GM12878 (cell line): ENCODE measurements at regions not wholly inside any gene's neighbourhood (a gene's known extent, or its start where the extent isn't known, plus 50 kb on each side); places are given as distances from the start of the nearest gene placed in this dataset.

ENCODE experiments used
- BACH1 ChIP-seq: fragments of 450-650 bp; IDR thresholded peaks from 2 replicates; pipeline ENCODE4 v1.6.1; 2017; ENCODE audit warnings: mild to moderate bottlenecking, borderline replicate concordance
- BRCA1 ChIP-seq: IDR thresholded peaks from 2 replicates; pipeline ENCODE4 v1.6.1; 2011; ENCODE audit warnings: low read depth, low read length, improper control_type of control experiment
- JUND ChIP-seq: IDR thresholded peaks from 2 replicates; pipeline ENCODE4 v1.6.1; 2012; ENCODE audit warnings: low read depth, mild to moderate bottlenecking, low read length, improper control_type of control experiment, moderate library complexity
- RB1 ChIP-seq: fragments of 450-650 bp; formaldehyde crosslinking; IDR thresholded peaks from 2 replicates; pipeline ENCODE4 v1.6.1; 2017; ENCODE audit warnings: mild to moderate bottlenecking, borderline replicate concordance
- SPI1 ChIP-seq: IDR thresholded peaks from 2 replicates; pipeline ENCODE4 v1.6.1; 2011; ENCODE audit warnings: low read depth, mild to moderate bottlenecking, low read length, moderate library complexity, borderline replicate concordance; ENCODE audit not compliant: insufficient read depth
- SRF ChIP-seq, 2 experiments: IDR thresholded peaks; 2 replicates each; pipeline ENCODE4 v1.6.1; 2011; ENCODE audit warnings: low read depth in 2 of 2, low read length in 2 of 2, mild to moderate bottlenecking in 1 of 2, moderate library complexity in 1 of 2
- STAT1 ChIP-seq: fragments of 450-650 bp; conservative IDR thresholded peaks from 2 replicates; pipeline ENCODE4 v1.6.1; 2014; ENCODE audit warnings: antibody characterized with exemption, mild to moderate bottlenecking
- TF ChIP-seq, protein P1 (sequence below): fragments of 450-650 bp; IDR thresholded peaks from 2 replicates; pipeline ENCODE4 v1.6.1; 2017; ENCODE audit warnings: antibody characterized with exemption, mild to moderate bottlenecking, moderate library complexity
- TF ChIP-seq, protein P2 (sequence below): fragments of 450-650 bp; formaldehyde crosslinking; IDR thresholded peaks from 2 replicates; pipeline ENCODE4 v1.4.0; 2022; ENCODE audit warnings: mild to moderate bottlenecking, moderate library complexity
- TF ChIP-seq, protein P3 (sequence below): fragments of 450-650 bp; IDR thresholded peaks from 2 replicates; pipeline ENCODE4 v1.6.1; 2018; ENCODE audit warnings: borderline replicate concordance, mild to moderate bottlenecking; ENCODE audit not compliant: partially characterized antibody

DNA sequence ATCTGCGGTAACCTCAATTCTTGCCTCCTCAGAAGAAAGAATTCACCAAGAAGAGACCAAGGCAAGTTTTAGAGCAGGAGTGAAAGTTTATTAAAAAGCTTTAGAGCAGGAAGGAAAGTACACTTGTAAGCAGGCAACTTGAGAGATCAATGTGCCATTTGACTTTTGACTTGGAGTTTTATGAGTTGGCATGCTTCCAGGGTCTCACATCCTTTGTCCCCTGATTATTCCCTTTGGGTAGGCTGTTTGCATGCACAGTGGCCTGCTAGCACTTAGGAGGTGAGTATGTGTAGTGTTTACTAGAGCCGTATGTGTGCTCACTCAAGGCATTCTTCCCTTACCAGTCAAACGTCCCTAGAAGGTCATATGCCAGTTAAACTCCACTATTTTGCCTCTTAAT lies 111.0 kb upstream of the RAI14 start (continued):
- TF ChIP-seq, protein P1, sequence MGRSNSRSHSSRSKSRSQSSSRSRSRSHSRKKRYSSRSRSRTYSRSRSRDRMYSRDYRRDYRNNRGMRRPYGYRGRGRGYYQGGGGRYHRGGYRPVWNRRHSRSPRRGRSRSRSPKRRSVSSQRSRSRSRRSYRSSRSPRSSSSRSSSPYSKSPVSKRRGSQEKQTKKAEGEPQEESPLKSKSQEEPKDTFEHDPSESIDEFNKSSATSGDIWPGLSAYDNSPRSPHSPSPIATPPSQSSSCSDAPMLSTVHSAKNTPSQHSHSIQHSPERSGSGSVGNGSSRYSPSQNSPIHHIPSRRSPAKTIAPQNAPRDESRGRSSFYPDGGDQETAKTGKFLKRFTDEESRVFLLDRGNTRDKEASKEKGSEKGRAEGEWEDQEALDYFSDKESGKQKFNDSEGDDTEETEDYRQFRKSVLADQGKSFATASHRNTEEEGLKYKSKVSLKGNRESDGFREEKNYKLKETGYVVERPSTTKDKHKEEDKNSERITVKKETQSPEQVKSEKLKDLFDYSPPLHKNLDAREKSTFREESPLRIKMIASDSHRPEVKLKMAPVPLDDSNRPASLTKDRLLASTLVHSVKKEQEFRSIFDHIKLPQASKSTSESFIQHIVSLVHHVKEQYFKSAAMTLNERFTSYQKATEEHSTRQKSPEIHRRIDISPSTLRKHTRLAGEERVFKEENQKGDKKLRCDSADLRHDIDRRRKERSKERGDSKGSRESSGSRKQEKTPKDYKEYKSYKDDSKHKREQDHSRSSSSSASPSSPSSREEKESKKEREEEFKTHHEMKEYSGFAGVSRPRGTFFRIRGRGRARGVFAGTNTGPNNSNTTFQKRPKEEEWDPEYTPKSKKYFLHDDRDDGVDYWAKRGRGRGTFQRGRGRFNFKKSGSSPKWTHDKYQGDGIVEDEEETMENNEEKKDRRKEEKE: no peak
- TF ChIP-seq SRF (IDR thresholded peaks at IDR 0.05; ENCODE audit: low read depth in 2 of 2, low read length in 2 of 2): no peak
- no peak for TF ChIP-seq BACH1
- TF ChIP-seq STAT1: no peak
- TF ChIP-seq, protein P2, sequence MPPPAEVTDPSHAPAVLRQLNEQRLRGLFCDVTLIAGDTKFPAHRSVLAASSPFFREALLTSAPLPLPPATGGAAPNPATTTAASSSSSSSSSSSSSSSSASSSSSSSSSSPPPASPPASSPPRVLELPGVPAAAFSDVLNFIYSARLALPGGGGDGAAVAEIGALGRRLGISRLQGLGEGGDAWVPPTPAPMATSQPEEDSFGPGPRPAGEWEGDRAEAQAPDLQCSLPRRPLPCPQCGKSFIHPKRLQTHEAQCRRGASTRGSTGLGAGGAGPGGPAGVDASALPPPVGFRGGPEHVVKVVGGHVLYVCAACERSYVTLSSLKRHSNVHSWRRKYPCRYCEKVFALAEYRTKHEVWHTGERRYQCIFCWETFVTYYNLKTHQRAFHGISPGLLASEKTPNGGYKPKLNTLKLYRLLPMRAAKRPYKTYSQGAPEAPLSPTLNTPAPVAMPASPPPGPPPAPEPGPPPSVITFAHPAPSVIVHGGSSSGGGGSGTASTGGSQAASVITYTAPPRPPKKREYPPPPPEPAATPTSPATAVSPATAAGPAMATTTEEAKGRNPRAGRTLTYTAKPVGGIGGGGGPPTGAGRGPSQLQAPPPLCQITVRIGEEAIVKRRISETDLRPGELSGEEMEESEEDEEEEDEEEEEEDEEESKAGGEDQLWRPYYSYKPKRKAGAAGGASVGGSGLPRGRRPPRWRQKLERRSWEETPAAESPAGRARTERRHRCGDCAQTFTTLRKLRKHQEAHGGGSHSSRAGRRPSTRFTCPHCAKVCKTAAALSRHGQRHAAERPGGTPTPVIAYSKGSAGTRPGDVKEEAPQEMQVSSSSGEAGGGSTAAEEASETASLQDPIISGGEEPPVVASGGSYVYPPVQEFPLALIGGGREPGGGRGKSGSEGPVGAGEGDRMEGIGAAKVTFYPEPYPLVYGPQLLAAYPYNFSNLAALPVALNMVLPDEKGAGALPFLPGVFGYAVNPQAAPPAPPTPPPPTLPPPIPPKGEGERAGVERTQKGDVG: no peak
- TF ChIP-seq JUND: no peak
- TF ChIP-seq SPI1: no peak
- no peak for TF ChIP-seq BRCA1
- TF ChIP-seq RB1: no peak
- TF ChIP-seq, protein P3, sequence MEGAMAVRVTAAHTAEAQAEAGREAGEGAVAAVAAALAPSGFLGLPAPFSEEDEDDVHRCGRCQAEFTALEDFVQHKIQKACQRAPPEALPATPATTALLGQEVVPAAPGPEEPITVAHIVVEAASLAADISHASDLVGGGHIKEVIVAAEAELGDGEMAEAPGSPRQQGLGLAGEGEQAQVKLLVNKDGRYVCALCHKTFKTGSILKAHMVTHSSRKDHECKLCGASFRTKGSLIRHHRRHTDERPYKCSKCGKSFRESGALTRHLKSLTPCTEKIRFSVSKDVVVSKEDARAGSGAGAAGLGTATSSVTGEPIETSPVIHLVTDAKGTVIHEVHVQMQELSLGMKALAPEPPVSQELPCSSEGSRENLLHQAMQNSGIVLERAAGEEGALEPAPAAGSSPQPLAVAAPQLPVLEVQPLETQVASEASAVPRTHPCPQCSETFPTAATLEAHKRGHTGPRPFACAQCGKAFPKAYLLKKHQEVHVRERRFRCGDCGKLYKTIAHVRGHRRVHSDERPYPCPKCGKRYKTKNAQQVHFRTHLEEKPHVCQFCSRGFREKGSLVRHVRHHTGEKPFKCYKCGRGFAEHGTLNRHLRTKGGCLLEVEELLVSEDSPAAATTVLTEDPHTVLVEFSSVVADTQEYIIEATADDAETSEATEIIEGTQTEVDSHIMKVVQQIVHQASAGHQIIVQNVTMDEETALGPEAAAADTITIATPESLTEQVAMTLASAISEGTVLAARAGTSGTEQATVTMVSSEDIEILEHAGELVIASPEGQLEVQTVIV: no peak
- TF ChIP-seq, all 136 proteins: peak for 0
